OCI-LY1 (cell line): ENCODE measurements at regions not wholly inside any gene's neighbourhood (a gene's known extent, or its start where the extent isn't known, plus 50 kb on each side); places are given as distances from the start of the nearest gene placed in this dataset.

Source experiments
- EZH2 ChIP-seq: fragments of 200-600 bp; sonication (generic), shearing (Covaris generic); IDR thresholded peaks from 2 replicates; pipeline ENCODE4 v1.8.0; 2017; ENCODE audit warnings: borderline replicate concordance, mixed run types, mild to moderate bottlenecking, antibody characterized with exemption, low read length, moderate library complexity, mixed read lengths
- TF ChIP-seq, protein P1 (sequence below): fragments of 200-600 bp; sonication (generic), shearing (Covaris generic); IDR thresholded peaks from 2 replicates; pipeline ENCODE4 v1.5.1; 2017; ENCODE audit warnings: mild to moderate bottlenecking, antibody characterized with exemption, low read length, moderate library complexity, mixed read lengths

DNA sequence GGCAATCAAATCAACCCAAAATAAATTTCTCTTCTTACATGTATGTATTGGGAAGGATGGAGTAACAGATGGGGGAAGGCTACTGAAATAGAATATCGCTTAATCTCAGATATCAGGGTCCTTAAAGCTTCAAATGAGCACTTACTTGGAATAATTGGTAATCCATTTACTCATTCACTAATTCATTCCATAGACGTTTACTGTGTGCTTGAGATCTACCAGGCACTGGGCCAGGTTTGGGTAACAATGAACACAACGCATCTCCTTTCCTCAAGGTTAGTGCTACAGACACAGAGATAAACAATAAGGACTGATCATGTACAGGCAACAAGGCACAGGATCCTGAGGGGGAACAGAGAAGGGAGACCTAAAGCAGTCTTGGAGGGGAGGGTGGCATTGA lies 54.4 kb upstream of the KRR1 start:
- TF ChIP-seq, protein P1, sequence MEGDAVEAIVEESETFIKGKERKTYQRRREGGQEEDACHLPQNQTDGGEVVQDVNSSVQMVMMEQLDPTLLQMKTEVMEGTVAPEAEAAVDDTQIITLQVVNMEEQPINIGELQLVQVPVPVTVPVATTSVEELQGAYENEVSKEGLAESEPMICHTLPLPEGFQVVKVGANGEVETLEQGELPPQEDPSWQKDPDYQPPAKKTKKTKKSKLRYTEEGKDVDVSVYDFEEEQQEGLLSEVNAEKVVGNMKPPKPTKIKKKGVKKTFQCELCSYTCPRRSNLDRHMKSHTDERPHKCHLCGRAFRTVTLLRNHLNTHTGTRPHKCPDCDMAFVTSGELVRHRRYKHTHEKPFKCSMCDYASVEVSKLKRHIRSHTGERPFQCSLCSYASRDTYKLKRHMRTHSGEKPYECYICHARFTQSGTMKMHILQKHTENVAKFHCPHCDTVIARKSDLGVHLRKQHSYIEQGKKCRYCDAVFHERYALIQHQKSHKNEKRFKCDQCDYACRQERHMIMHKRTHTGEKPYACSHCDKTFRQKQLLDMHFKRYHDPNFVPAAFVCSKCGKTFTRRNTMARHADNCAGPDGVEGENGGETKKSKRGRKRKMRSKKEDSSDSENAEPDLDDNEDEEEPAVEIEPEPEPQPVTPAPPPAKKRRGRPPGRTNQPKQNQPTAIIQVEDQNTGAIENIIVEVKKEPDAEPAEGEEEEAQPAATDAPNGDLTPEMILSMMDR: no peak
- TF ChIP-seq EZH2: no peak
